Coronary artery (tissue), 2 donors: ENCODE measurements at regions not wholly inside any gene's neighbourhood (a gene's known extent, or its start where the extent isn't known, plus 50 kb on each side); places are given as distances from the start of the nearest gene placed in this dataset.

Experiments
- DNase-seq: peaks from one replicate; pipeline ENCODE4 v3.0.0-alpha.2; 2017; ENCODE audit warnings: low spot score
- H3K27ac ChIP-seq, 2 donors: fragments of 200-600 bp; sonication (generic); one replicate each; pipeline ENCODE4 v1.5.1; 2016 to 2019
- H3K4me3 ChIP-seq: fragments of 200-600 bp; sonication (generic); 2 replicates; pipeline ENCODE4 v1.5.1; 2016; ENCODE audit warnings: mild to moderate bottlenecking, moderate library complexity
- TF ChIP-seq, protein P1 (sequence below): fragments of 200-600 bp; sonication (generic); IDR thresholded peaks from one replicate; pipeline ENCODE4 v1.5.1; 2019; ENCODE audit warnings: antibody characterized with exemption

DNA sequence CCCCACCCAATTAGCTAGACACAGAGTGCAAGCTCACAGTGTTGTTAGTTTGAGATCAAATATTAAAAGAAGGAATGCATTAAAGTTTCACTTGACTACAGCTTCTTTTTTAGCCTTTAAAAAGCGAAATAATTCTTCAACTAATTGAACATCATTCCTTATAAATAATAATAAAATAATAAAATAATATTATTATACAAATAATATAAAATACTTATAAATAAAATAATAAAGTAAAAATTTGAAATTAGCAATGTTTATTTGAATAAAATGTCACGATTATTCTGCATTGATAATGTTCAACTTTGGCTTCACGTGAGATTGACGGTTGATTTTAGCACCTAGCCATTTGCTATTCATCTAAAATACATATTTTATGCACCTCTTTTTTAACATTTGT lies 819.3 kb downstream of the FRK start:
- TF ChIP-seq, protein P1, sequence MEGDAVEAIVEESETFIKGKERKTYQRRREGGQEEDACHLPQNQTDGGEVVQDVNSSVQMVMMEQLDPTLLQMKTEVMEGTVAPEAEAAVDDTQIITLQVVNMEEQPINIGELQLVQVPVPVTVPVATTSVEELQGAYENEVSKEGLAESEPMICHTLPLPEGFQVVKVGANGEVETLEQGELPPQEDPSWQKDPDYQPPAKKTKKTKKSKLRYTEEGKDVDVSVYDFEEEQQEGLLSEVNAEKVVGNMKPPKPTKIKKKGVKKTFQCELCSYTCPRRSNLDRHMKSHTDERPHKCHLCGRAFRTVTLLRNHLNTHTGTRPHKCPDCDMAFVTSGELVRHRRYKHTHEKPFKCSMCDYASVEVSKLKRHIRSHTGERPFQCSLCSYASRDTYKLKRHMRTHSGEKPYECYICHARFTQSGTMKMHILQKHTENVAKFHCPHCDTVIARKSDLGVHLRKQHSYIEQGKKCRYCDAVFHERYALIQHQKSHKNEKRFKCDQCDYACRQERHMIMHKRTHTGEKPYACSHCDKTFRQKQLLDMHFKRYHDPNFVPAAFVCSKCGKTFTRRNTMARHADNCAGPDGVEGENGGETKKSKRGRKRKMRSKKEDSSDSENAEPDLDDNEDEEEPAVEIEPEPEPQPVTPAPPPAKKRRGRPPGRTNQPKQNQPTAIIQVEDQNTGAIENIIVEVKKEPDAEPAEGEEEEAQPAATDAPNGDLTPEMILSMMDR = no peak
- H3K27ac ChIP-seq = no peak overlapping the region
- no peak overlapping the region for H3K4me3 ChIP-seq
- no peak for DNase-seq

DNA sequence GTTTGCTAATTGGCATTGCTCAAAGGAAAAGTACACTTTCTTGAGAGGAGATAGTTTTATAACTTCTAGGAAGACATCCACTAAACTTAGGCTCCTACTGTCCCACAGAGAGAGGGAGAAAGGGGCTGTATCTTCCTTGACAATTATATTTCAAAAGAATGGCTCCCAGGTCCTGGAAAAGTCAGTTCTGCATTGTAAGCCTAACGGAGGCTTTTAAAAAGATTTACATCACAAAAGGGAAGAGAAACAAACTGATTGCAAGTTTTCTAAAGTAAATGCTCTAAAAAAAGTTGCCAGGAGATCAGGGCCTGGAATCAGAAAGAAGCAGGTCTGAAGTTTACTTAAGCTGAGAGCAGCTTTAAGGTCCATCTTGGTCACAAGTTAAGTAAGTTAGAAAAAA lies 839.5 kb downstream of the FRK start:
- TF ChIP-seq, protein P1 = no peak
- Histone ChIP-seq H3K27ac (no peak overlapping the region), H3K4me3 (no peak overlapping the region)
- no peak for DNase-seq

DNA sequence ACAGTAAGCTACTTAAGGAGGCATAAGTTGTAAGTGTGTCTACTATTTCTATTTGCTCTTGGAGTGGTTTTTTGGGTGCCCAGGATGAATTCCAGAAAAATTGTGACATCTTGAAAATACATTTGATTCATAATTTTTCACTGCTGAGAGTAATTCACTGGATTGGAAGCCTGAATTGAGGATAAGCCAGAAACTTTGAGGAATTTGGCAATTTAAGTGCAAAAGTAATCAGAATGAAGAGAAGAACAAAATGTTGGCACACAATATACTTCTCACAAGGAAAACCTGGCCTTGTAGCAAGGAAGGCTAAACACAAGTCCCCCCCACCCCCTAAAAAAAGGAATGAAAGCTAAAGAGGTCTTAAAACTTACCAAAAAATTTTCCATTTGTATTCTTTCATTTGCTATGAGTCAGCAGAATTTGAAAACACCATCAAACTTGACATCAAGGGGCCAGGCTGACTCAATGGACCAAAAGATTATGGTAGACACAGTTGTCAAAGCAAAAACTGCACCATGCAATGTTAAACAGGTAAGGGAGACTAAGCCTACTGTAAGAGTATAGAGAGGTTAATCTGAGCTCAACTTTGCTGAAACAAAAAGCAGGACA lies 840.0 kb downstream of the FRK start:
- TF ChIP-seq, protein P1 = no peak
- H3K4me3 ChIP-seq = no peak overlapping the region
- no peak overlapping the region for H3K27ac ChIP-seq
- no peak for DNase-seq

DNA sequence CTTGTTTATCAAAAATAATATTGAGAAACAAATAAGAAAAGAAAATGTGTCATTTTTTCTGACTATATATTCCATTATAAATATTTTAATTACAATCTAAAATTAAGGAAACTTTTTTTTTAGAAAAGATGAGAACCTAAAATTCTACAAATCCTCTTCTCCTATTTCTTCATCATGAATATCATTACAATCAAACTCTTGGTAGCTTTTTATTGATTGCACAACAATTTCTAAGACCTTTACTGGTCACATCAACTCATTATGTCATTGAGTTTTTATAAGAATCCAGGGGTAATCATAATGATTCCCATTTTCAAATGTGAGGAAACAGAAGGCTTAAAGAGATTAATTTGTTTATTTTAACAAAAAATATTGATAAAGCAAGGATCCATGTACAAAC lies 841.0 kb downstream of the FRK start:
- no peak for DNase-seq
- H3K4me3 ChIP-seq = no peak overlapping the region
- TF ChIP-seq, protein P1 = no peak
- H3K27ac ChIP-seq = no peak overlapping the region

DNA sequence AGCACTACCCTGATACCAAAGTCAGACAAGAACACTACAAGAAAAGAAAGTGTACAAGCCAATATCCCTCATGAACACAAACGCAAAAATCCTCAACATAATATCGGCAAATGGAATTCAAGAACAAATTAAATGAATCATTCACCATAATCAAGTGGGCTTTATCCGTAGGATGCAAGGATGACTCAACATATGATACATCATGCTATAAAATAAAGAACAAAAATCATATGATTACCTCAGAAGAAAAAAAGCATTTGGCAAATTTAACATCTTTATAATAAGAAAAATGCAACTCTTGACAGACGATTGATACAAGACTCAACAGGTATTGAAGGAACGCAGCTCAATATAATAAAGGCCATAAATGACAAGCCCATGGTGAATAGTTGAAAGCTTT lies 843.9 kb downstream of the FRK start:
- no peak overlapping the region for H3K27ac ChIP-seq
- no peak overlapping the region for H3K4me3 ChIP-seq
- TF ChIP-seq, protein P1 = no peak
- DNase-seq = no peak

- TF ChIP-seq, protein P1 = no peak
- H3K27ac ChIP-seq = no peak overlapping the region
- no peak overlapping the region for H3K4me3 ChIP-seq
- no peak for DNase-seq
Measured at GRCh38 chr6:115214283-115214682, 846.4 kb downstream of the FRK start.

GRCh38 chr6:115203381-115203780 lies 857.3 kb downstream of the FRK start:
- TF ChIP-seq, protein P1 = no peak
- no peak for DNase-seq
- no peak overlapping the region for H3K4me3 ChIP-seq
- no peak overlapping the region for H3K27ac ChIP-seq
